PC-9 (cell line): ENCODE measurements at regions not wholly inside any gene's neighbourhood (a gene's known extent, or its start where the extent isn't known, plus 50 kb on each side); places are given as distances from the start of the nearest gene placed in this dataset.

Experiments used
- CTCF ChIP-seq: fragments of 200-600 bp; sonication (generic); conservative IDR thresholded peaks from 2 replicates; pipeline ENCODE4 v1.6.1; 2017; ENCODE audit warnings: mixed run types, antibody characterized with exemption, mild to moderate bottlenecking, moderate library complexity
- EZH2 ChIP-seq: fragments of 200-600 bp; sonication (generic); IDR thresholded peaks from 2 replicates; pipeline ENCODE4 v1.8.0; 2017; ENCODE audit warnings: antibody characterized with exemption, low read depth

GRCh38 chr13:68813180-68813796 is 1294.3 kb upstream of the ATXN8OS start:
- no peak for TF ChIP-seq CTCF
- TF ChIP-seq EZH2 = no peak
